ENCODE measurements at regions not wholly inside any gene's neighbourhood (a gene's known extent, or its start where the extent isn't known, plus 50 kb on each side); places are given as distances from the start of the nearest gene placed in this dataset.
"Not testable (repeated sequence)": the region's sequence is repeated elsewhere in the genome, so short reads cannot be mapped to it uniquely, and the experiment has no call there.

DNA sequence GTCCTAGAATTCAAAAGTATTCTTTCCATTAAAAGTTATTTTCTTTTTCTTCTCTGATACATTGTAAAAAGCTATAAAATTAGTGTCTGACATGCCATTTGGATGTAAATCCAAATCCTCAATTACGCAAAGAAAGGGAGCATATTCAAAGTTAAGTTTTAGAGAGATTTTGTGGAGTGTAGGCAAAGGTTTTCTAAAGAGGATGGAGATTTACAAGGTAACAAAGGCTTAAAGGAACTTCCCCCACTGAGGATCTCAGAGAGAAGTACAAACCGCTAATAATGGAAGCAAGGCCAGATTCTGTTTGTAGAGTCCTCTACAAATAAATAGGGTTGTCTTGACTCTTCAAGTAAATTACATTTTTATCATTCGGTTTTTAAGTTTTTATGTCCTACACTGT is 91.0 kb upstream of the MAPK10 start:
- TF ChIP-seq, protein P1, sequence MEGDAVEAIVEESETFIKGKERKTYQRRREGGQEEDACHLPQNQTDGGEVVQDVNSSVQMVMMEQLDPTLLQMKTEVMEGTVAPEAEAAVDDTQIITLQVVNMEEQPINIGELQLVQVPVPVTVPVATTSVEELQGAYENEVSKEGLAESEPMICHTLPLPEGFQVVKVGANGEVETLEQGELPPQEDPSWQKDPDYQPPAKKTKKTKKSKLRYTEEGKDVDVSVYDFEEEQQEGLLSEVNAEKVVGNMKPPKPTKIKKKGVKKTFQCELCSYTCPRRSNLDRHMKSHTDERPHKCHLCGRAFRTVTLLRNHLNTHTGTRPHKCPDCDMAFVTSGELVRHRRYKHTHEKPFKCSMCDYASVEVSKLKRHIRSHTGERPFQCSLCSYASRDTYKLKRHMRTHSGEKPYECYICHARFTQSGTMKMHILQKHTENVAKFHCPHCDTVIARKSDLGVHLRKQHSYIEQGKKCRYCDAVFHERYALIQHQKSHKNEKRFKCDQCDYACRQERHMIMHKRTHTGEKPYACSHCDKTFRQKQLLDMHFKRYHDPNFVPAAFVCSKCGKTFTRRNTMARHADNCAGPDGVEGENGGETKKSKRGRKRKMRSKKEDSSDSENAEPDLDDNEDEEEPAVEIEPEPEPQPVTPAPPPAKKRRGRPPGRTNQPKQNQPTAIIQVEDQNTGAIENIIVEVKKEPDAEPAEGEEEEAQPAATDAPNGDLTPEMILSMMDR (IDR thresholded peaks at IDR 0.05; ENCODE audit: low read length, missing control alignments) = no peak
- H3K4me3 ChIP-seq (replicated peaks; ENCODE audit: low read depth, low read length) = no peak overlapping the region
- DNase-seq (ENCODE audit: low read depth) = no peak

DNA sequence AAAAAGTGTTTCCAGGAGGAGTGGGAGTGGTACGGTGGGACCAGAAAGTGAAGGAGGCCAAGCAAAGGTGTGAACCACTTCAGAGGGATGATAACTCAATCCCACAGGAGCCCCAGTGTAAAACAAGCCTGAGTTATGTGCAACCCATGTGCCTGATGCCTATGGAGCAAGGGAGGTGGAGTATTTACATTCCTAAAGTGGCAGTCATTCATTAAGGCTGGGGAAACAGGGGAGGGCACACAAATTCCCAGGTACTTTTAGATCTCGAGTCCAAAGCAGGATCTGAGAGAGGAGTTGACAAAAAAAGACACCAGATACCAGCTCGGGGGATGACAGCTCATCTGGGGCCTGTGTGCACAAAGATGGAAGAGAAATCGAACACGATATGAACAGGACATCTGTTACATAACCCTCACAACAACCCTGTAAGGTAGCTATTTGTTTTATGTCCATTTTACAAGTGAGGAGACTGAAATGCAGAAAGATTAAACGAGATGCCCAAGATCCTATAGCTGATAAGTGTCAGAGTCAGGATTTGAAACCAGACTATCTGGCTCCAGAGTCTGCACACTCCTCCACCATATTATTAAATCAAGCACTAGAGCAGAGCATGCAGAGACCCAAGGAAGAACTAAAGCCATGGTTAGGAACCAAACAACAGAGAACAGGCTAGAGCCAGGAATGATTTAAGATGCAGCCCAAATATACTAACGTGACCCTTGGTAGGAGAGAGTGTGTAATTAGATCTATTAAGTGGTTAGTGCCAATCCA is 91.9 kb upstream of the MAPK10 start:
- H3K4me3 ChIP-seq (replicated peaks; ENCODE audit: low read depth, low read length) = peak overlapping the region; percentile 56
- TF ChIP-seq, protein P1 (IDR thresholded peaks at IDR 0.05; ENCODE audit: low read length, missing control alignments) = no peak
- peak; percentile 27 for DNase-seq (ENCODE audit: low read depth)

DNA sequence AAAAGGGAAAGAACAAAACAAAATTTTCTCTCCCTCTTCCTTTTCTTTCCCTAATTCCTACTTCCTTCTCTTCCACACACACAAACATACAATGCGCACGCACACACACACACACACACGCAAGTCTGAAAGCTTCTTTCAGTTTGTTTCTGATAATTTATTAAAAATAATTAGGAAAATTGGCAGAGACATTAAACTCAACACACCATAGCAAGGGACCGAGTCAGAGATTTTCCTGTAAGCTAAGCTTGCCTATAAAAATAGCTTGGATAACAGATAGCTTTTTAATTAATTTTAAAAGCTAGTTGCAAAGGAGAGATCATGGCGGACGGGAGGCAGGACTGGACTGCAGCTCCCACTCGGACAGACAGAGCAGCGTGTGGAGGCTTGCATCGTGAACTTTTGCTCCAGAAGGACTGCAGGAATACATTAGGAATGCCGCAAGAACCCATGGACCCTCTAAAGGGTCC is 92.6 kb upstream of the MAPK10 start:
- DNase-seq (ENCODE audit: low read depth) = peak; percentile 69
- H3K4me3 ChIP-seq (replicated peaks; ENCODE audit: low read depth, low read length) = peak overlapping the region; percentile 56
- TF ChIP-seq, protein P1 (IDR thresholded peaks at IDR 0.05; ENCODE audit: low read length, missing control alignments) = no peak

DNA sequence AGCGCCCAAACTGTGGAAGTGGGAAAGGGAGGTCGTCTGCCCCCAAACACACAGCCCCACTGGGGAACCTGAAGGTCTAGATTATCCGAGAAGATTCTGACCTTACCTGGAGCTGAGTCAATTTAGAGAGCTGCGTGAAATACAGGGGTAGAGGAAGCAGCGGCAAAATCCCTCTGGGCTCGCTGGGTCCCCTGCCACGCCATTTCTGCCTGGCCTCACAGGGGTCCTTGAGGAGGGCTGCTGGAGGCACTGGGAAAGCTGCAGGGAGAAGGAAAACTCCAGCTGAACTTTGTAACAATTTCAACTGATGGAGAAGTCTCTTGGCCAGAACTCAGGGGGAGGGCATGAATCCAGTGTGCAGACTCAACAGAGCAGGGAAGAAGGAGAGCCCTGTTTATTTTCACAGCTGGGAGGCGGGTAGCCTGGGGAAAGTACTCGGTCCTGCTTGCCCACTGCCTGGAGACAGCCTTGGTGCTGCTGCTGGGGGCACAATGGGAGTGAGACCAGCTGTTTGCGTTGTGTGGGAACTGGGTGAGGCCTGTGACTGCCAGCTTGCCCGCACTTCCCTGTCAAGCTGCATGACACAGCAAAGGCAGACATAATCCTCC is 93.2 kb upstream of the MAPK10 start:
- peak; percentile 36 for DNase-seq (ENCODE audit: low read depth)

DNA sequence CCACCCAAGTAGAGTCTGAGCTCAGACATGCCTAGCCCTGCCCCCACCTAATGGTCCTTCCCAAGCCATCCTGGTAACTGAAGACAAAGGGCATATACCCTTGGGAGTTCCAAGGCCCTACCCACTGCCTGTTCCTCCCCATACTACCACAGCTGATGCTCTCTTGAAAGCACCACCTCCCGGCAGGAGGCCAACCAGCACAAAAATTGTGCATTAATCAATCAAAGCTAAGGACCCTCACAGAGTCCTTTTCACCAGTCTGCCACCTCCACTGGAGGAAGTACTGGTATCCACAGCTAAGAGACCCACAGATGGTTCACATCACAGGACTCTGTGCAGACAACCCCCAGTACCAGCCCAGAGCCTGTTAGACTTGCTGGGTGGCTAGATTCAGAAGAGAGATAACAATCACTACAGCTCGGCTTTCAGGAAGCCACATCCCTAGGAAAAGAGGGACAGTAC is 93.8 kb upstream of the MAPK10 start:
- H3K4me3 ChIP-seq (replicated peaks; ENCODE audit: low read depth, low read length) = not testable (repeated sequence)

More for the DNA sequence above, 93.2 kb upstream of the MAPK10 start:
- TF ChIP-seq, protein P1 (IDR thresholded peaks at IDR 0.05; ENCODE audit: low read length, missing control alignments) = no peak
- peak overlapping the region; percentile 56 for H3K4me3 ChIP-seq (replicated peaks; ENCODE audit: low read depth, low read length)

DNA sequence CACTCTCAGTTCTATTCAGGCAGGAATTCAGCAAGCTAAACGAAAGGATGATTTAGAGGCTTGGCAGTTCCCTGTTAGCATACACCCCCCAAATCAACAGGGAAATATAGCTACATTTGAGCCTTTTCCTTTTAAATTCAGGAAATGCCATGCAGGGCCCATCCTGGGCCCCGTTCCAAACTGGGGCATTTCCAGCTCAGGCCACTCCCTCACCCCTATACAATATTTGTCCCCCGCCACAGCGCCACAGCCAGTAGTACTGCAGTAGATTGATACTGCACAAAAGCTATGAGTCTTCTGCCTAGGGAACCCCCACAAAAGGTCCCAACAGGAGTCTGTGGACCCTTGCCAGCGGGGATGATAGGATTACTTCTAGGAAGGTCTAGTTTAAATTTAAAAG is 102.0 kb upstream of the MAPK10 start:
- H3K4me3 ChIP-seq (replicated peaks; ENCODE audit: low read depth, low read length) = no peak overlapping the region
- TF ChIP-seq, protein P1 (IDR thresholded peaks at IDR 0.05; ENCODE audit: low read length, missing control alignments) = no peak
- DNase-seq (ENCODE audit: low read depth) = no peak

More for the DNA sequence above, 93.8 kb upstream of the MAPK10 start:
- DNase-seq (ENCODE audit: low read depth) = peak; percentile 6

DNA sequence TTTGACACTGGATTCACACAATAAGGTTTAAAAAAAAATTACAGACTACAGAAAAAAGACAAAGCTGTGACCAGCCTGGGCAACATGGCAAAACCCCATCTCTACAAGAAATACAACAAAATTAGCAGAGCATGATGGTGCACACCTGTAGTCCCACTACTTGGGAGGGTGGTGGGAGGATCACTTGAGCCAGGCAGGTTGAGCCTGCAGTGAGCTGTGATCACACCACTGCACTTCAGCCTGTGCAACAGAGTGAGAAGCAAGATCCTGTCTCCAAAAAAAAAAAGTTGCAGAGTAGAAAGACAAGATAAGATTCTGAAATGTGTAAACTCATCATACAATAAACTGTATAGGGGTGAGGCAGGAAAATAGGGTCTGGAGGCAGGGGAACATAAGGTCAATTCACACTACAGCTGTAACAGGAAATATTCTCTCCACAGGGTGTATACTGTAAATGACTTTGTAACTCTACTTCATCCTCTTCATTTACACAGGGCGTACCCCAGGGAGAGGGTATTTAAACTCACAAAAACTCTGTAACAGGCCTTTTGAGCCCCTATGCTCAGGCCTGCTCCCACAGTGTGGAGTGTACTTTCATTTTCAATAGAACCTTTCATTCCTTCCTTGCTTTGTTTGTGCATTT is 112.6 kb upstream of the MAPK10 start:
- no peak overlapping the region for H3K4me3 ChIP-seq (replicated peaks; ENCODE audit: low read depth, low read length)
- TF ChIP-seq, protein P1 (IDR thresholded peaks at IDR 0.05; ENCODE audit: low read length, missing control alignments) = no peak
- DNase-seq (ENCODE audit: low read depth) = no peak

DNA sequence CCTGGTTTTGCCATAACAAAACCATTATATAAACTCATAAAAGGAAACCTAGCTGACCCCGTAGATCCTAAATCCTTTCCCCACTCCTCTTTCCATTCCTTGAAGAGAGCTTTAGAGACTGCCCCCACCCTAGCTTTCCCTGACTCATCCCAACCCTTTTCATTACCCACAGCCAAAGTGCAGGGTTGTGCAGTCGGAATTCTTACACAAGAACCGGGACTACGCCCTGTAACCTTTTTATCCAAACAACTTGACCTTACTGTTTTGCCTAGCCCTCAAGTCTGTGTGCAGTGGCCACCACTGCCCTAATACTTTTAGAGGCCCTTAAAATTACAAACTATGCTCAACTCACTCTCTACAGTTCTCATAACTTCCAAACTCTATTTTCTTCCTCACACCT is 116.0 kb upstream of the PTPN13 start:
- H3K4me3 ChIP-seq (replicated peaks; ENCODE audit: low read depth, low read length); DNase-seq (ENCODE audit: low read depth): not testable (repeated sequence)

All from fibroblast of pulmonary artery (primary cell).